SK-N-SH (cell line): ENCODE measurements at regions not wholly inside any gene's neighbourhood (a gene's known extent, or its start where the extent isn't known, plus 50 kb on each side); places are given as distances from the start of the nearest gene placed in this dataset.

Experiments
- EP300 ChIP-seq, 2 experiments: IDR thresholded peaks; 2 replicates each; pipeline versions ENCODE4 v1.4.0 to v1.6.1; 2012; ENCODE audit warnings: borderline replicate concordance in 1 of 2, low read depth in 1 of 2, low read length in 1 of 2
- EZH2phosphoT487 ChIP-seq: fragments of 200-600 bp; sonication (generic); IDR thresholded peaks from 2 replicates; pipeline ENCODE4 v1.6.1; 2017; ENCODE audit warnings: low read depth, mixed run types, mild to moderate bottlenecking, antibody characterized with exemption, moderate library complexity, borderline replicate concordance
- FOSL2 ChIP-seq: IDR thresholded peaks from 2 replicates; pipeline ENCODE4 v1.4.0; 2012; ENCODE audit warnings: low read depth, mild to moderate bottlenecking, moderate library complexity, borderline replicate concordance
- GABPA ChIP-seq: IDR thresholded peaks from 2 replicates; pipeline ENCODE4 v1.4.0; 2012; ENCODE audit warnings: low read depth, mild to moderate bottlenecking
- JUND ChIP-seq: IDR thresholded peaks from 2 replicates; pipeline ENCODE4 v1.4.0; 2012
- POLR2AphosphoS5 ChIP-seq: IDR thresholded peaks from 2 replicates; pipeline ENCODE4 v1.6.1; 2012; ENCODE audit warnings: low read depth, low read length
- YY1 ChIP-seq: IDR thresholded peaks from 2 replicates; pipeline ENCODE4 v1.4.0; 2012; ENCODE audit warnings: low read depth, mild to moderate bottlenecking
- TF ChIP-seq, protein P1 (sequence below): fragments of 200-600 bp; sonication (generic); IDR thresholded peaks from 2 replicates; pipeline ENCODE4 v1.6.1; 2017; ENCODE audit warnings: antibody characterized with exemption, mild to moderate bottlenecking, moderate library complexity
- TF ChIP-seq, protein P2 (sequence below): IDR thresholded peaks from 2 replicates; pipeline ENCODE4 v1.6.1; 2012; ENCODE audit warnings: mild to moderate bottlenecking, low read depth, low read length, moderate library complexity
- TF ChIP-seq, protein P3 (sequence below): IDR thresholded peaks from 2 replicates; pipeline ENCODE4 v1.4.0; 2012; ENCODE audit warnings: low read depth

DNA sequence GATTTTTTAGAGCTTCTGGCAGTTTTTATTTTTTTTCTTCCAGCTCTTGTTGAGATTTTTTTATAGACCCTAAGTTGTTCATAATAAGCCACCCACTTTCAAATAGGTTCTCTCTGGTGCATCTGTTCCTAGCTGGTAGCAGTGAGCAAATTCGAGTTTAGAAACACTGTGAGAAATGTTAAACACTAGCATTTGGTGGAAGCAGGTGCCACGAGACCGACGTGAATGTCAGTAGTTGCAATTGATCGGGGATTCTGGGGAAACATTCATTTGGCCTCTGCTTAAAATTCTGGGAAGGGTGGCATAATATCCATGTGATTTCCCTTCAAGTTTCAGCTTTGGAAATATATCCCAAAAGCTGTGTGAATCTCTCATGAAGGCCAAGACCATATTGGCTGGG is 435.0 kb downstream of the RNF144A start:
- TF ChIP-seq EP300 (IDR thresholded peaks at IDR 0.05; ENCODE audit: borderline replicate concordance in 1 of 2, low read depth in 1 of 2, low read length in 1 of 2), result no peak
- no peak for TF ChIP-seq GABPA
- TF ChIP-seq, protein P1, sequence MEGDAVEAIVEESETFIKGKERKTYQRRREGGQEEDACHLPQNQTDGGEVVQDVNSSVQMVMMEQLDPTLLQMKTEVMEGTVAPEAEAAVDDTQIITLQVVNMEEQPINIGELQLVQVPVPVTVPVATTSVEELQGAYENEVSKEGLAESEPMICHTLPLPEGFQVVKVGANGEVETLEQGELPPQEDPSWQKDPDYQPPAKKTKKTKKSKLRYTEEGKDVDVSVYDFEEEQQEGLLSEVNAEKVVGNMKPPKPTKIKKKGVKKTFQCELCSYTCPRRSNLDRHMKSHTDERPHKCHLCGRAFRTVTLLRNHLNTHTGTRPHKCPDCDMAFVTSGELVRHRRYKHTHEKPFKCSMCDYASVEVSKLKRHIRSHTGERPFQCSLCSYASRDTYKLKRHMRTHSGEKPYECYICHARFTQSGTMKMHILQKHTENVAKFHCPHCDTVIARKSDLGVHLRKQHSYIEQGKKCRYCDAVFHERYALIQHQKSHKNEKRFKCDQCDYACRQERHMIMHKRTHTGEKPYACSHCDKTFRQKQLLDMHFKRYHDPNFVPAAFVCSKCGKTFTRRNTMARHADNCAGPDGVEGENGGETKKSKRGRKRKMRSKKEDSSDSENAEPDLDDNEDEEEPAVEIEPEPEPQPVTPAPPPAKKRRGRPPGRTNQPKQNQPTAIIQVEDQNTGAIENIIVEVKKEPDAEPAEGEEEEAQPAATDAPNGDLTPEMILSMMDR, result no peak
- TF ChIP-seq JUND, result no peak
- TF ChIP-seq YY1, result no peak
- TF ChIP-seq, protein P2, sequence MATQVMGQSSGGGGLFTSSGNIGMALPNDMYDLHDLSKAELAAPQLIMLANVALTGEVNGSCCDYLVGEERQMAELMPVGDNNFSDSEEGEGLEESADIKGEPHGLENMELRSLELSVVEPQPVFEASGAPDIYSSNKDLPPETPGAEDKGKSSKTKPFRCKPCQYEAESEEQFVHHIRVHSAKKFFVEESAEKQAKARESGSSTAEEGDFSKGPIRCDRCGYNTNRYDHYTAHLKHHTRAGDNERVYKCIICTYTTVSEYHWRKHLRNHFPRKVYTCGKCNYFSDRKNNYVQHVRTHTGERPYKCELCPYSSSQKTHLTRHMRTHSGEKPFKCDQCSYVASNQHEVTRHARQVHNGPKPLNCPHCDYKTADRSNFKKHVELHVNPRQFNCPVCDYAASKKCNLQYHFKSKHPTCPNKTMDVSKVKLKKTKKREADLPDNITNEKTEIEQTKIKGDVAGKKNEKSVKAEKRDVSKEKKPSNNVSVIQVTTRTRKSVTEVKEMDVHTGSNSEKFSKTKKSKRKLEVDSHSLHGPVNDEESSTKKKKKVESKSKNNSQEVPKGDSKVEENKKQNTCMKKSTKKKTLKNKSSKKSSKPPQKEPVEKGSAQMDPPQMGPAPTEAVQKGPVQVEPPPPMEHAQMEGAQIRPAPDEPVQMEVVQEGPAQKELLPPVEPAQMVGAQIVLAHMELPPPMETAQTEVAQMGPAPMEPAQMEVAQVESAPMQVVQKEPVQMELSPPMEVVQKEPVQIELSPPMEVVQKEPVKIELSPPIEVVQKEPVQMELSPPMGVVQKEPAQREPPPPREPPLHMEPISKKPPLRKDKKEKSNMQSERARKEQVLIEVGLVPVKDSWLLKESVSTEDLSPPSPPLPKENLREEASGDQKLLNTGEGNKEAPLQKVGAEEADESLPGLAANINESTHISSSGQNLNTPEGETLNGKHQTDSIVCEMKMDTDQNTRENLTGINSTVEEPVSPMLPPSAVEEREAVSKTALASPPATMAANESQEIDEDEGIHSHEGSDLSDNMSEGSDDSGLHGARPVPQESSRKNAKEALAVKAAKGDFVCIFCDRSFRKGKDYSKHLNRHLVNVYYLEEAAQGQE, result no peak
- TF ChIP-seq POLR2AphosphoS5, result no peak
- TF ChIP-seq FOSL2, result no peak
- TF ChIP-seq, protein P3, sequence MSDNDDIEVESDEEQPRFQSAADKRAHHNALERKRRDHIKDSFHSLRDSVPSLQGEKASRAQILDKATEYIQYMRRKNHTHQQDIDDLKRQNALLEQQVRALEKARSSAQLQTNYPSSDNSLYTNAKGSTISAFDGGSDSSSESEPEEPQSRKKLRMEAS, result no peak
- TF ChIP-seq EZH2phosphoT487, result no peak
